ENCODE measurements at regions not wholly inside any gene's neighbourhood (a gene's known extent, or its start where the extent isn't known, plus 50 kb on each side); places are given as distances from the start of the nearest gene placed in this dataset.

DNA sequence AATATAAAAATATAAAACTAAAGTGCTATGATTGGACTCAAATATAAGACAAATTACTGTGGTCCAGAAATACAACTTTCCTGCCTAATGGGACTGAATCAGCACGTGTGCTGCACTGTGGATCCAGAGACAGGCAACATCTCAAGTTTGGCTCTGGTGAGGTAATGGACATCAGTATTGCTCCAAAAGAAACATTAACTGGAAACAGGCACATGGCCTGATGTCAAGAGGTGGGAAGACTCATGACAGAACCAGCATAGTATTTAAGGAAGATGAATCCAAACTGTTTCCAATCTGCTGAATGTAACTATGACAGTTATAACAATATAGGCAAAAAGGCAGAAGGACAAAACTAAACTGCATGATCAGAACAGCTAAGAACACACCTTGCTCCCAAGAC, 354.6 kb downstream of the FSIP2 start:
- H3K27me3 ChIP-seq = no peaks in the 10 kb centered on the region
- intact Hi-C loops (cut with DNase I) = no loop called here
- no peaks in the 10 kb centered on the region for H3K36me3 ChIP-seq
- no peak overlapping the region for H3K4me3 ChIP-seq (replicated peaks in 1 of 3)
- no peaks in the 10 kb centered on the region for H3K4me1 ChIP-seq
- no peaks in the 10 kb centered on the region for H3K9me3 ChIP-seq
- H3K27ac ChIP-seq = no peak overlapping the region
- WGBS, 2 donors = 56 to 60% methylated on average over 1 of the region's 1 CpG
- DNase-seq = no peak
- no peak for TF ChIP-seq POLR2A (IDR thresholded peaks at IDR 0.05)
- TF ChIP-seq, protein P1, sequence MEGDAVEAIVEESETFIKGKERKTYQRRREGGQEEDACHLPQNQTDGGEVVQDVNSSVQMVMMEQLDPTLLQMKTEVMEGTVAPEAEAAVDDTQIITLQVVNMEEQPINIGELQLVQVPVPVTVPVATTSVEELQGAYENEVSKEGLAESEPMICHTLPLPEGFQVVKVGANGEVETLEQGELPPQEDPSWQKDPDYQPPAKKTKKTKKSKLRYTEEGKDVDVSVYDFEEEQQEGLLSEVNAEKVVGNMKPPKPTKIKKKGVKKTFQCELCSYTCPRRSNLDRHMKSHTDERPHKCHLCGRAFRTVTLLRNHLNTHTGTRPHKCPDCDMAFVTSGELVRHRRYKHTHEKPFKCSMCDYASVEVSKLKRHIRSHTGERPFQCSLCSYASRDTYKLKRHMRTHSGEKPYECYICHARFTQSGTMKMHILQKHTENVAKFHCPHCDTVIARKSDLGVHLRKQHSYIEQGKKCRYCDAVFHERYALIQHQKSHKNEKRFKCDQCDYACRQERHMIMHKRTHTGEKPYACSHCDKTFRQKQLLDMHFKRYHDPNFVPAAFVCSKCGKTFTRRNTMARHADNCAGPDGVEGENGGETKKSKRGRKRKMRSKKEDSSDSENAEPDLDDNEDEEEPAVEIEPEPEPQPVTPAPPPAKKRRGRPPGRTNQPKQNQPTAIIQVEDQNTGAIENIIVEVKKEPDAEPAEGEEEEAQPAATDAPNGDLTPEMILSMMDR (IDR thresholded peaks at IDR 0.05) = no peak

DNA sequence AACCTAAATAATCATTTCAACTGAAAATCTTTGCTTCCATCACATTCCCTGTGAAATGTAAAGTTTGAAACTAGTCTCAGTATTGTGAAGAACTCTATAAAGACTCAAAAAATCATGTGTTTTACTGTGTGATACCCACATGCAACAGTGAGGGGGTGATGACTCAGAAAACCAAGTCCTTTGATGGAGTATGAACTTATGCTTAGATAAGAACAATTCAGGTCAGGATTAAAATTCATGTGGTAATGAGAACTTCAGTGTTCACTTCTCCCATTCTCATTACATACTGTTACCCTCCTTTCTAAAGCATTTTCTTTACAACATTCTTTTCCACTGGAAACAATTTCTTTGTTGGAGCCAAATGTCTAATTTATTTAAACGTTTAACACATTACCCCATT, 360.2 kb downstream of the FSIP2 start:
- no peaks in the 10 kb centered on the region for H3K27me3 ChIP-seq
- WGBS, 2 donors = 76 to 77% methylated on average over 1 of the region's 1 CpG
- H3K4me1 ChIP-seq = no peaks in the 10 kb centered on the region
- H3K36me3 ChIP-seq = no peaks in the 10 kb centered on the region
- H3K27ac ChIP-seq = no peak overlapping the region
- H3K9me3 ChIP-seq = no peaks in the 10 kb centered on the region
- TF ChIP-seq, protein P1 (IDR thresholded peaks at IDR 0.05) = no peak
- TF ChIP-seq POLR2A (IDR thresholded peaks at IDR 0.05) = no peak
- intact Hi-C loops (cut with DNase I) = no loop called here
- H3K4me3 ChIP-seq (replicated peaks in 1 of 3) = no peak overlapping the region
- no peak for DNase-seq

DNA sequence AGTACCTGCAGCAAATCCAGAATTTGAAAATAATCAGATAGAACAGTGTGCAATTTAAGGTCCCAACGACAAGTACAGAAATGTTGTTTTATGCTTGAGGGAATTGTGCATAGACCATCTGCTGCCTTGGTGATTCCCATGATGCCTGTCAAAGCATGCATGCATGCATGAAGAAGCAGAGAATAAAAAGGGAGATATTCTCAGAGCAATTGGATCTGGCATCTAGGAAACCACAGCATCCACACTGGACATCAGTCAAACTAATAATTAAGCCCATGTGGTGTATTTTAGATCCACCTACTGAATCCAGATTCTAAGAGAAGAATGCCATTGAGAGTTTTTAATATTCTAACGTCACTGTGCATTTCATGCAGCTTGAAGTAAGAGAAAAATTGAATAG, 361.2 kb downstream of the FSIP2 start:
- intact Hi-C loops (cut with DNase I) = no loop called here
- Histone ChIP-seq H3K36me3 (no peaks in the 10 kb centered on the region), H3K9me3 (no peaks in the 10 kb centered on the region), H3K27ac (no peak overlapping the region), H3K27me3 (no peaks in the 10 kb centered on the region), H3K4me1 (no peaks in the 10 kb centered on the region), H3K4me3 (replicated peaks in 1 of 3) (no peak overlapping the region)
- 53 to 58% methylated on average over 2 of the region's 2 CpGs for WGBS, 2 donors
- no peak for TF ChIP-seq POLR2A (IDR thresholded peaks at IDR 0.05)
- TF ChIP-seq, protein P1 (IDR thresholded peaks at IDR 0.05) = no peak
- no peak for DNase-seq

DNA sequence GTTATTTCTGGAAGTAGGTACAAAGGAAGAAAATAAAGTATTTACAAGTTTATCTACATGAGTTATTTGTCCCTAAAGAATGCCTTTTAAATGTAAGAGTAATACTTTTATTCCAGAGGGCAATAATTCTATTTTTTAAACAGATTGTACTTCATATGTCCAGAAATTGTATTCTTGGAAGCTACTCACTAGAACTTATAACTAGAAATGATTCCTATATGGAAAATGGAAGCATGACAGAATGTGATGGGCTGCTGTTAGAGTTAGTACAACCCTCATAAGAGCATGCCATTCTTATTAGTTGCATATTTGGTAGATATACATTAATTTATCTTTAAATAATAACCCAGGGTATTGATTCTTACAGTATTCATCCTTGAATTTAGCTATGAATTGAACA, 362.0 kb downstream of the FSIP2 start:
- DNase-seq = no peak
- H3K36me3 ChIP-seq = no peaks in the 10 kb centered on the region
- TF ChIP-seq, protein P1 (IDR thresholded peaks at IDR 0.05) = no peak
- no peak for TF ChIP-seq POLR2A (IDR thresholded peaks at IDR 0.05)
- H3K4me1 ChIP-seq = no peaks in the 10 kb centered on the region
- no peaks in the 10 kb centered on the region for H3K9me3 ChIP-seq
- intact Hi-C loops (cut with DNase I) = no loop called here
- no peak overlapping the region for H3K27ac ChIP-seq
- H3K4me3 ChIP-seq (replicated peaks in 1 of 3) = no peak overlapping the region
- H3K27me3 ChIP-seq = no peaks in the 10 kb centered on the region

DNA sequence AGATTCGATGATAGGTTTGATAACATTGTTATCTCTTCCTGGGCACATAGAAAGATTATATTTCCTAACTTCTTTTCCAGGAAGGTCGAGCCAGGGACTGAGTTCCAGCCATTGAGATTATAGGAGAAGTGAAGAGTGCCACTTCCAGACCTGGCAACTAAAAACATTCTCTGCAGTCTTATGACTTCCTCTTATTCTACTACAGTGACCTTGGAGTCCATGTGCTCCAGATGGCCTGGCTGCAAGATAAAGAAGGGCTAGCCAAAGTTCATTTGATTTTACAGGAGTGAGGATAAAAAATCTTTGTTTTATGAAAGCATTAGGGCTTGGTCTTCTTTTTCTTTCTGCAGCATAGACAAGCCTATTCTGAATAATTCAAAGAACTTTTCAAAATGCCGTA, 363.0 kb downstream of the FSIP2 start:
- no peaks in the 10 kb centered on the region for H3K9me3 ChIP-seq
- DNase-seq = no peak
- H3K27me3 ChIP-seq = no peaks in the 10 kb centered on the region
- H3K4me3 ChIP-seq (replicated peaks in 1 of 3) = no peak overlapping the region
- no peaks in the 10 kb centered on the region for H3K4me1 ChIP-seq
- H3K27ac ChIP-seq = no peak overlapping the region
- H3K36me3 ChIP-seq = no peaks in the 10 kb centered on the region
- intact Hi-C loops (cut with DNase I) = no loop called here
- 65 to 68% methylated on average over 3 of the region's 3 CpGs for WGBS, 2 donors
- TF ChIP-seq, protein P1 (IDR thresholded peaks at IDR 0.05) = no peak
- no peak for TF ChIP-seq POLR2A (IDR thresholded peaks at IDR 0.05)
